ENCODE measurements at regions not wholly inside any gene's neighbourhood (a gene's known extent, or its start where the extent isn't known, plus 50 kb on each side); places are given as distances from the start of the nearest gene placed in this dataset.

- DNase-seq = no peak
Measured at GRCh38 chrX:149151805-149152757, 353.0 kb downstream of the IDS start.

- DNase-seq = no peak
Measured at GRCh38 chrX:149145845-149146285, 359.2 kb downstream of the IDS start.

GRCh38 chrX:149131774-149132173, 373.3 kb downstream of the IDS start:
- no peak for DNase-seq

DNA sequence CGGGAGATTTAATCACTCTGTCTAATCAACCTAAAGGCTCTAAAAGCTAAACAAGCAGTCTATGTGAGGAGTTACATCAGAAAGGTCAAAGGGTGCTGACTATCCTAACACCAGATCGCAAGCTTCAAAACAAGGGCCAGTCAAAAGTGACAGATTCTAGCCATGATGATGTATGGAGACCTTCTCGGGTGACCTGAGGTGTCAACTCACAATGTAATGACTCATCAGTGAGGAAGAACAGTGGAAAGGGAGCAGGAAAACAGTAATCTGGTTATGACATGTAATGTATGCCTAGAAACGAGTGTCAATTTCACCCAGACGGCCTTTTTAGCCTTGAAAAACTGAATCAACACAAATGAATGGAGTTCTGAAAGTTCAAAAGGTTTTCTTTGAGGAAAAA, 375.3 kb downstream of the IDS start:
- DNase-seq = no peak

GRCh38 chrX:149124526-149125108, 380.5 kb downstream of the IDS start:
- DNase-seq = no peak

- no peak for DNase-seq
Measured at GRCh38 chrX:149121206-149121920, 383.7 kb downstream of the IDS start.

DNA sequence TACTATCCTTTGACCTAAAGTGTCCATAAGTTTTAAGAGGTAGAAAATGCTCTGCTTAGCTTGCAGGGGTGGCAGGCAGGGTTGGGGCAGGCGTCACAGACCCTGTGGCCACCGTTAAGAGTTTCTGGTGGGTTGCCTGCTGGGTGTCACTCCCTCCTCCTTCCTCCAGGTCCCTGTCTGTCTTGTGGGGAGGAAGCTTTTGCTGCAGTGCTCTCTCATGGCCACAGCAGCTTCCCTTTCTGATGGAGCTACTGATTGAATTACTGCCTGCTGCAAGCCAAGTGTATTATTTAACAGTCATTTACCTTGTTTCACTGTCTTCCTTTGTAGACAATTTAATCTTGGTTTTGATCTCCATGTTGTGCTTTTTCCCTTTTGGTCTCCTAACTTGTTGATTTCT, 384.6 kb downstream of the IDS start:
- DNase-seq = no peak

GRCh38 chrX:149114874-149115273, 390.2 kb downstream of the IDS start:
- no peak for DNase-seq

- DNase-seq = no peak
Measured at GRCh38 chrX:149114001-149114400, 391.1 kb downstream of the IDS start.

DNA sequence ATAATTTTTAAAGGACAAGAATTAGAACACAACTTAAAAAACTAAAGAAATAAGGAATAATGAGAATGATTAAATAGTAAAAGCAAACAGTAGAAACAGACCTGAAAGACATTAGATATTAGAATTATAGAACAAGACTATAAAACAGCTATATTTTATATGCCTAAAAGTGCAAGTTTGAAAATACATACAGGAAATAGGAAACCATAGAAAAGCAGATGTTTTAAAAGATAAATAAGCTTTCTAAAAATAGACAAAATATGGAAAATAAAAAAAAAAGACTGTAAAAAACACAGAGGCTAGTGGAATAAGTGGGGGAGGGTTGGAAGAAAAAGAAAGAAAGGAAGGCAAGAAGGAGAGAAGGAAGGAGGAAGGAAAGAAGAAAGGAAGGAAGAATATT, 407.3 kb downstream of the IDS start:
- no peak for DNase-seq

DNA sequence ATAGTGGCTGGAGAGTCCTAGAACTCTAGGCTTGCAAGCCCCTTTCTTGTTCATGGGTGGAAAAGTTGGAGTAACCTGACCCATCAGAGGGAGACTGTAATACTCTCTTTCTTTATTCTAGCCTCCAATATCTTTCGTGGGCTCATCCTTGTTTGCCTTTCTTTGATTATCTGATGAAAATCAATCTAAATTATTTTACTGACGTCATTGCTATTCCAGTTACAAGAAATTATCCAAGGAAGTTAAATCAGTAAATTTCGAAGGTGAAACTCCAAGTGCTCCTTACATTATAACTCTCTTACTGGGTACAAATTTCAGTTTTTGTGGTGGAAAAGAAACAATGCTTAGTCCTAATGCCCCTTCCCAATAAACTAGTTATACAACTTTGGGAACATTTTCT, 412.9 kb downstream of the IDS start:
- no peak for DNase-seq

GRCh38 chrX:149079805-149080406, 425.2 kb downstream of the IDS start:
- DNase-seq = no peak

DNA sequence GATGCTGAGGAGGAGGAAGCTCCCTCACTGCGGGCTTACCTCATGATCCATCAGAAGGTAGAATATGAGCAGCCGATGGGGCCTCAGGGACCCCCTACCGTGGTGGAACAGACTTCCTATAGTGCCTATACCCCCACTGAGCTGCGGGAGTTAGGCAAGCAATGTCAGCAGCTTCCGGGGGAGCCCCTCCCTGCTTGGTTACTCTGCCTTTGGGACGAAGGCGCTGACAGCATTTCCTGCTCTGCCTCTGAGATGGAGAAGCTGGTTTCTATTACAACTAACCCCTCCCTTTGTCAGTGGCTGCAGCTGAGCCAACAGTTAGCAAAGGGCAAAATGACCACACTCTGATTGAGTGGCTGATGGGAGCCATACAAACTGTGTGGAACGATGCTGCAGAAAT, 430.7 kb downstream of the IDS start:
- DNase-seq = no peak

DNA sequence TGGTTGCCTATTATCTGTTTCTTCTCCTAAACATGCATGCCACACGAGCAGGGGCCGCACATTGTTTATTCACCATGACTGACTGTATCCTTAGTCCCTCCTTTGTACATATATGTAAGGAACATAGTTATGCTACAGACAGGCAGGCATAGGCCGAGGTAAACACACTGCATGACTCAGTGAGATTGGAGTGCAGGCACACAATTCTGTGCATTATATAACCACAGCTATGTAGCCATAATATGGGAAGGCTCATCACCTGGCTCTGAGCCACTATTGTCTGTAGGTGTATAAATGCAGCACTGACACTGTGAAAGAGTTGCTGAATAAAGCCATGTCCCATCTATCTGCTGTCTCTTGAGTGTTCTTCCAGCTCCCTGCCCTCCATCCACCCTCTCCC, 431.6 kb downstream of the IDS start:
- no peak for DNase-seq

DNA sequence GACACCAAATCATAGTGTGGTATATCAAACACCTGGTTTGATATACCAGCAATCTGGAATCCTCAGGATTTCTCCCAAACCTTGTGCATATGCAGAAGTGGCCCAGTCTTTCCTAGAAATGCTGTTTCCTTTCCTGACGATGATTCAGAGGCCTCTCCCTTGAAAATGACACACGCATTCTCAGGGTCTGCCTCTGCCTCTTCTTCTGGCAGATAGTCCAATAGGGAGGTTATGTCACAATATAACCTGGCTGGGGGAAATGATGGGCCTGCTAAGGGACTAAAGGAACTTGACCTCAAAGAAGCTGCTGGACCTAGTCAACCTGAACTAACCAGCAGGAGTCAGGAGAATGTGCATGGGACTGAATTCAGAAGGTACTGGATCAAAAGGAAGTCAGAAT, 435.2 kb downstream of the IDS start:
- DNase-seq = no peak

DNA sequence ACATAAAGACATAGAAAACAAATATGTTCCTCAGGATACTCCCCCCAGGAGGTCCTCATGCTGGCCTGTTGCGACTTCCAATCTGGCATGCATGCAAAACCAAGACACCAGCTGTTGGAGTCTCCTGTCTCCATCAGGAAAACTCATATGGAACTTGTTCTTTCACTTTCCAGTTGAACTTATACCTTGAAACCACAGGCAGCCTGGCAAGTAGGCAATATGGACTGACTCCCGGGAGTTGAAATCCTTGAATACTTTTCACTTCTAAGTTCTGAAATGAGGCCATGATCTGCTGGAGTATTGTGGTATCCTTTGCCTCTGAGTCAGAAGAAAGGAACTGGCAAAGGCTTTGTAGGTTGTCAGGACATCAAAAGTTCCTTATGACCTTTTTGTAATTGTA, 444.2 kb downstream of the IDS start:
- DNase-seq = no peak
